Urothelium cell line (cell line): ENCODE measurements at regions not wholly inside any gene's neighbourhood (a gene's known extent, or its start where the extent isn't known, plus 50 kb on each side); places are given as distances from the start of the nearest gene placed in this dataset.
"Not testable (repeated sequence)": the region's sequence is repeated elsewhere in the genome, so short reads cannot be mapped to it uniquely, and the experiment has no call there.

Experiments
- DNase-seq: peaks from one replicate; pipeline ENCODE4 v3.0.0; 2011; ENCODE audit warnings: low spot score, mixed read lengths
- FAIRE-seq: peaks from 2 replicates; lab custom pipeline; 2011; peaks lifted over from hg19 to GRCh38; lab: Jason Lieb, UNC

DNA sequence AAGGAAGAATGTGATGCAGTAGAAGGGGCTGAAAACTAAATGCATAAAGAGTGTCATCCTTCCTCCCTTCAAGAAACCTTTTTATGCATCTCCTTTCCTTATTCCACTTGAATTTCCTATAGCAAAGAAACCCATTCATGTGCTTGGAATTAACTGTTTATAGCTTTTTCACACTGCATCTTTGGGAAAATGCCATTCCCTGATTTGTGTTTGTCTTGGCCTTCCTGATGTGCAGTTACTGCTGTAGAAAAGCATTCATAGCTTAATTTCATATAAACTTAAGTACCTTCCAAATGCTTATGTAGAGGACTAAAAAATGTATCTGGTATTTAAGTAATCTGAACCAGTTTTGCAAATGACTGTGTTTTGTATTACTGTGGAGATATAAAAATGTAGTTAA lies 61.8 kb downstream of the SDR9C7 start:
- DNase-seq (no peak), FAIRE-seq (no peak)

DNA sequence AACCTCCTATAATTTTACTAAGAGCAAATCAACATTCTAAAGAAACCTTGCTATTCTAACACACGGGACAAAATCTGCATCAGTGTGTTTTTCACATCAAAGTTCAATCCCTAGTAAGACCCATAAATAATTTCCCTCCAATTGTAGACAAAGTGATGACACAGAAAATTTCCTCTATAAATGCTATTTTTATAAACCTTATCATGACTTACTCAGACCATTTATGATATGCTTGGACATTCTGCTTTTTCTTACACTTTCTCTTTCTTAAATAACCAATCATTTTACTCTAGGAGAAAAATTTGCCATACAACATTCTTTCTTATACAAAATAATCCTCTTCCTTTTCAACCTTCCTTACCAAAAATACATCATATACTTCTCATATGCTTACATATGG lies 67.0 kb downstream of the SDR9C7 start:
- FAIRE-seq (no peak), DNase-seq (no peak)

DNA sequence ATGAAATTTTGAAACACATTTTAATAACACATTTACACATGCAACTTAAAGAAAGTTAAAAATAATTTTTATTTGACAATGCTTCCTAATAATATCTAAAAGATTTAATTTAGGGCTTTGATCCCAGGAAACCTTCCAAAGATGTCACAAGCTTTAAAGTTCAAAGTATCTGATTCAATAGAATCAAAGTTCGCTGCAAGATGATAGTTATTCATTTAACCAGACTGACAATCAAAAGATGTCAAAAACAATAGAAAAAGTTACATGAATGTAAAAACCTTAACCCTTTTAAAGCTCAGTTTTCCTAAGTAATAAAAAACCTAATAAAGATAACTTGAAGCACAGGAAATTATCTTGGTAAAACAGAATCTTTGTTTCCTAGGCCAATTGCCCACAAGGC lies 67.7 kb downstream of the SDR9C7 start:
- FAIRE-seq (no peak), DNase-seq (no peak)

DNA sequence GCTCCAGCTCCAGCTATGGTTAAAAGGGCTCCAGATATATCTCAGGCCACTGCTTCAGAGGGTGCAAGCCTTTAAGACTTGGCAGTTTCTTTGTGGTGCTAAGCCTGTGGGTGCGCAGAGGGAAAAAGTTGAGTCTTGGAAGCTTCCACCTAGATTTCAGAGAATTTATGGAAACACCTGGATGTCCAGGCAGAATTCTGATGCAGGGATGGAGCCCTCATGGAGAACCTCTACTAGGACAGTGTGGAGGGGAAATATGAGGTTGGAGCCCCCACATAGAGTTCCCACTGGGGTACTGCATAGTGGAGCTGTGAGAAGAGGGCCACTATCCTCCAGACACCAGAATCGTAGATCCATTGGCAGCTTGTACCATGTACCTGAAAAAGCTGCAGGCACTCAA lies 69.9 kb downstream of the SDR9C7 start:
- DNase-seq (no peak), FAIRE-seq (no peak)

DNA sequence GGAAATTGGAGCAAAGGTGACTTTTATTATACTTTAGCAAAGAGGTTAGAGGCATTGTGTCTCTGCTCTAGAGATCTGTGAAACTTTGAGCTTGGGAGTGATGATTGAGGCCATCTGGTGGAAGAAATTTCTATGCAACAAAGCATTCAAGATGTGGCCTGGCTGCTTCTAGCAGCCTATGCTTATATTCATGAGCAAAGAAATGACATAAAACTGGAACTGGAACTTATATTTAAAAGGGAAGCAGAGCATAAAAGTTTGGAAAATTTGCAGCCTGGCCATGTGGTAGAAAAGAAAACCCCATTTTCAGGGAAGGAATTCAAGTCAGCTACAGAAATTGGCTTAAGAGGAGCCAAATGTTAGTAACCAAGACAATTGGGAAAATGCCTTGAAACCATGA lies 70.4 kb downstream of the SDR9C7 start:
- FAIRE-seq, result no peak
- no peak for DNase-seq

DNA sequence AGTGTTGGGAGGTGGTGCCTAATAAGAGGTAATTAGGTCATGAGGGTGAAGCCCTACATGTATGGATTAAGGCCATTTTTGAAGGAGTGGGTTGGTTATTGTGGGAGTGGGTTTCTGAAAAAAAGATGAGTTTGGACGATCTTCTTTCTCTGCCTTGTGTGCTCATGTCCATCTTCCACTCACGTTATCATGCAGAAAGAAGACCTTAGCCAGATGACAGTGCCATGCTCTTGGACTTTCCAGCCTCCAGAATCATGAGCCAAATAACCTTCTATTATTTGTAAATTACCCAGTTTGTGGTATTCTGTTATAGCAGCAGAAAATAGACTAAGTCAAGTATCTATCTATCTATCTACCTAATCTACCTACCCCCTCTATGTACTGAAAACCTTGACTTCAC lies 71.9 kb downstream of the SDR9C7 start:
- no peak for FAIRE-seq

DNA sequence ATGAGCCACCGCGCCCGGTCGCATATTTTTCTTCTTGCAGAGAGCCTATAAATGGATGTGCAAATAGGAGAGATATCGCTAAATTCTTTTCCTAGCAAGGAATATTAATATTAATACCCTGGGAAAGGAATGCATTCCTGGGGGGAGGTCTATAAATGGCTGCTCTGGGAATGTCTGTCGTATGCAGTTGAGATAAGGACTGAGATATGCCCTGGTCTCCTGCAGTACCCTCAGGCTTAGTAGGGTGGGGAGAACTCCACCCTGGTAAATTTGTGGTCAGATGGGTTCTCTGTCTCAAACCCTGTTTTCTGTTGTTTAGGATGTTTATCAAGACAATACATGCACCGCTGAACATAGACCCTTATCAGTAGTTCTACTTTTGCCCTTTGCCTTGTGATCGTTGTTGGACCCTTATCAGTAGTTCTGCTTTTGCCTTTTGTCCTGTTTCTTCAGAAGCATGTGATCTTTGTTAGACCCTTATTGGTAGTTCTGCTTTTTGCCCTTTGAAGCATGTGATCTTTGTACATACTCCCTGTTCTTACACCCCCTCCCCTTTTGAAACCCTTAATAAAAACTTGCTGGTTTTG lies 80.7 kb downstream of the SDR9C7 start:
- DNase-seq, FAIRE-seq: not testable (repeated sequence)

More for the DNA sequence above, 71.9 kb downstream of the SDR9C7 start:
- DNase-seq, result no peak

DNA sequence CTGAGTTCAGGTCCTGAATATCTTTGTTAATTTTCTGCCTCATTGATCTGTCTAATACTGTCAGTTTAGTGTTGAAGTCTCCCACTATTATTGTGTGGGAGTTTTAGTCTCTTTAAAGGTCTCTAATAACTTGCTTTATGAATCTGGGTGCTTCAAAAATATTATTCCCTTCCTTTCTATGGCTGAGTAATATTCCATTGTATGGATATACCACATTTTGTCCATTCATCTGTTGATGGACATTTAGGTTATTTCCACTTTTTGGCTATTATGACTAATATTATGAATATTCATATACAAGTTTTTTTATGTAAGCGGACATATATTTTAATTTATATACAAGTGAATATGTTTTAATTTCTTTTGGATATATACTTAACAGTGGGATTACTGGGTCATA lies 82.7 kb downstream of the SDR9C7 start:
- no peak for FAIRE-seq
- no peak for DNase-seq

DNA sequence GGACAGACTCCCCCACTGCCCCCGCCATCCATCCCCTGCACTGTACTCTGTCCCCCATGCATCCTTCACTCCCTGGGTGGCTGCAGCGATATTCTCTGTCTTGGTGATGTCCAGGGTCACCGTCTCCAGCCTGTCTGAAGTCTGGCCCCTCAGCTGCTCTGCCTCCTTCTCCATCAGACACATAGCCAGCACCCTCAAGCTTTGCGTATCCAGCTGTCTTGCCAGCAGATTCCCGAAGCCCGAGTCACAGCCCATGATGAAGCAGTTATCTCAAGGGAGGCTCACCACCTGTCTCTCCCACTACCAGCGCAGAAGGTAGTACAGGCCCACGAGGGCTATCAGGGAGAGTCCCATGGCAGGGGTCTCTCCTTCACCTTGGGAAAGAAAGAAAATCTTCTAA lies 77.8 kb downstream of the HSD17B6 start:
- peak; percentile 20 for DNase-seq
- no peak for FAIRE-seq

DNA sequence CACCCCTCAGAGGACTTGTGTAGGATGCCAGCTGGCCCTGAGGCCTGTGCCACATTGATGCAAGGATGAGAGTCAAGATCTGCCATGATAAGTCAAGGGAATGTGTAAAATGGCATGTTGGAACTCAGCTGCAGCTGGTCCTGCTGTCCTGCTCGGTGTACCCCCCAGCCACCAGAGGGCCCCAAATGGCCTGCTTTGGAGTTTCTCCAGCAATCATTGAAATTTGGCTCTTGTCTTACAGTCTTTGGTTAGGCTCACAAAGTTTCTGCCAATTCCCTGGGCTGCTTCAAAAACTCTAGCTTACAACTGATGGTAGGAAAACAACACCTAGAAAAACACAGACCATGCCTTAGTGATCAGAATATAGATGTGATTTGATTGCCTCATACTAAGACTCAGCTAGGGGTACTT lies 76.8 kb downstream of the HSD17B6 start:
- FAIRE-seq, result no peak
- DNase-seq, result peak; percentile 30

DNA sequence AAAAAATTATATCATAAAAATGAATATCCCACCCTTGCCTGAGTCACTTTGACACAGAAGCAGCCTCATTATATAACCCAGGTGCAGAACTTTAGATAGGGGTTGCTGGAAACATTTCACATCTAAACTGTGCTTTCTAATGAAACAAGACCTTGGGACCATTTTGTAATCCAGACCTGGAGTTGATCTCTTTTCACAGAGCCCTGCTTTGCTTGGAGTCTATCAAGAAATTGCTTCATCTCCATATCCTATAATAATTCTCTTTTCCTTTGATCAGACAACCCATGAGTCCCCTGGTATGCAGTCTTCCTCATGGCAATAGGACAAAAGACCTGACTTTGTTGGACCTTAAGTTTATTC lies 76.3 kb downstream of the HSD17B6 start:
- no peak for FAIRE-seq
- no peak for DNase-seq

DNA sequence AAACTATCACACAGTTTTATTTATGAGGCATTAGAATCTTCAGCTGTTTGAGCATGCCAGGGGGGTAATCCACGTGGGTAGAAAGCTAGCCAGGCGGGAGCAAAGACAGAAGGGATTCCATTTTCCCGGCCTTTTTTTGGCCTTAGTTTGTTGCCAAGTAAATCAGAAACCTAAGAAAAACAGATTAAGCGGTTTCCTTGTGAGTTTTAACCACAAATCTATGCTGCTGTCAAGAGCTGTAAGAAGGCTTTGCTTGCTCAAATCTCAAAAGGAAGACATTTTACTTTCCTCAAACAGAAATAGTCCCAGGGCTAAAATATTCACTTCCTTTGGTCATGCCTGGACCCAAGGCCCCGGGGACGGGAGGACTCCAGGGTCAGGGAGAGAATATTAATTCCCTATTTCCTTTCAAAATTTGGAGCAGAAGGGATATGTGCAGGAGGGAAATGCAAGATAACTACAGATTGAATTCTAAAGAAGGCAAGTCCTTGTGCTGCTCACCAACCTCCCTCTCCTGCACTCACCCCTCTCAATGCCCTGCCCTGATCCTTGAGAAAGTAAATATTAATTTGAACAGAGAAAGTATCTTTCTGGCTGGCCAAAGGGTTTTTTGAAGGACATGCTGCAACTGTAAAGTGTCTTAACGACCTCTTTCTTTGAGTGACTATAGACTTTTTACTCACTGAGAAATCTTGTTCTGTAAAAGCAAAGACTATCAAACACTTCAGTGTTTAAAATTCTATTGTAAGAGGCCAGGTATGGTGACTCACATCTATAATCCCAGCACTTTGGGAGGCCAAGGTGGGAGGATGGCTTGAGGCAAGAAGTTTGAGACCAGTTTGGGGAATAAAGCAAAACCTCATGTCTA lies 75.7 kb downstream of the HSD17B6 start:
- no peak for DNase-seq
- FAIRE-seq, result no peak
